GM19023 (cell line): ENCODE measurements at regions not wholly inside any gene's neighbourhood (a gene's known extent, or its start where the extent isn't known, plus 50 kb on each side); places are given as distances from the start of the nearest gene placed in this dataset.
"Not testable (repeated sequence)": the region's sequence is repeated elsewhere in the genome, so short reads cannot be mapped to it uniquely, and the experiment has no call there.

Experiments
- ATAC-seq: cut with Tn5 transposase; IDR thresholded peaks from one replicate; pipeline ENCODE4 v1.9.1; 2021; ENCODE audit warnings: mild to moderate bottlenecking, moderate library complexity; ENCODE audit not compliant: unreplicated experiment

GRCh38 chr16:22675745-22676540, 138.0 kb upstream of the HS3ST2 start:
- no peak for ATAC-seq

GRCh38 chr16:22677024-22677830, 136.7 kb upstream of the HS3ST2 start:
- ATAC-seq = no peak

DNA sequence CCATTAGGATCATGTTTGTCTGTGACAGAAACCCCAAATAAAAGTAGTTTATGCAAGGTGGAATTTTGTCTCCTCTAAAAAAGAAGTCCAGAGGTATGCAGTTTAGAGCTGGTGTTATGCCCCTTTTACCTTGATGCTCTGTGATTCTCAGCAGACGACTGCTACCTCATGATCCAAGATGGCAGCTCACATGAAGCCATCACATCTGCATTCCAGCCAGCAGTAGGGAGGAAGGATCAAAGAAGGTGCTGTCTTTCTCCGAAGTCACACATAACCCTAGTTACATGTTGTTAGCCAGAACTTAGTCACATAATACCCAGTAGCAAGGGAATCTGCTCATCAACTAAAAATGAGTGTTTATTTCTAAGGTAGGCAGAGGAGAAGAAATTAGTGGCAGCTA, 135.7 kb upstream of the HS3ST2 start:
- ATAC-seq = no peak

DNA sequence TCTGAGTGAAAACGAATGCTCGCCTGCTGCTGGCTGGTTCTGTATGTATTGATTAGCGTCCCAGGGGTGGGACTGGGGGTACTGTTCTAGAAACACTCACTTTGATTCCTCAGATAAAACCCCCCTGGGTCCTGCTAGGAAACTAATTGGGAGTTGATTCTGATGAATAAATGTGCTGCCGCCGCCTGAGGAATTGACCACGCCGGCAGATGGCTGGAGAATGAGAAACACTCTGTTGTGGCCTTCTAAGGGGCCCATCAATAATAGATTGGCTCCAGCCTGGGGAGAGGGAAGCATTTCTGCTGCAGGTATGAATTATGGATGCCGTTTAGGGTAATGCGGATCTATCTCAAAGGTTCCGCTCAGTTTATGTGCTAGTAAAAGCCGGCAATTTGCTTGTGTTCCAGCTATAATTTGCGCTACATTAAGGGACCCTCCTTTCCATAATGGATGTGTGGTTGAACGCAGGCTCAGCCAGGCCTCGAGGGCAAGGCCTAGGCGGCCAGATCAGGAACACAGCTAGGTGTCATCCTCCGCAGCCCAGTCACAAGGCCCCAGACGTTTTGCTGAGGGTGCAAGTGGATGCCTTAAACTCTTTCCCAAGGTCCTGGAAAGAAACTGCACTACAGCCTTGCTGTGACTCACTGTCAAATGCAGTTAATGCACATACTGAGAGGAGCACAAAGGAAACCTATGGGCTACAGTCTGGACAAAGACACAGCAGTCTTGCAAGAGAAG, 132.2 kb upstream of the HS3ST2 start:
- ATAC-seq = no peak

DNA sequence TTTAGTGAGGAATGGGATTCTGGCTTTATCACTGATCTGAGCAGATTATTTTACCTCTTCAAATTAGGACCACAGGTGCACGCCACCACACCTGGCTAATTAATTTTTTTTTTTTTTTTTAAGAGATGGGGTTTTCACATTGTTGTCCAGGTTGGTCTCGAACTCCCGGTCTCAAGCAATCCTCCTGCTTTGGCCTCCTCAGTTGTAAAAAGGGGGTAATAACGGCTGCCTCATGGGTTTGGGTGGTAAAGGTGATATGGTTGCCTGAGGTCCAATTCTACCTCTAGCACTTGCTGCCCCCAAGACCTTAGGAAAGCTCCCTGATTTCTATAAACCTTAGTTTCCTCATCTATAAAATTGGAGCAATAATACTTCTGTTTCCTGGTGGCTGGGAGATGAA, 130.7 kb upstream of the HS3ST2 start:
- no peak for ATAC-seq

DNA sequence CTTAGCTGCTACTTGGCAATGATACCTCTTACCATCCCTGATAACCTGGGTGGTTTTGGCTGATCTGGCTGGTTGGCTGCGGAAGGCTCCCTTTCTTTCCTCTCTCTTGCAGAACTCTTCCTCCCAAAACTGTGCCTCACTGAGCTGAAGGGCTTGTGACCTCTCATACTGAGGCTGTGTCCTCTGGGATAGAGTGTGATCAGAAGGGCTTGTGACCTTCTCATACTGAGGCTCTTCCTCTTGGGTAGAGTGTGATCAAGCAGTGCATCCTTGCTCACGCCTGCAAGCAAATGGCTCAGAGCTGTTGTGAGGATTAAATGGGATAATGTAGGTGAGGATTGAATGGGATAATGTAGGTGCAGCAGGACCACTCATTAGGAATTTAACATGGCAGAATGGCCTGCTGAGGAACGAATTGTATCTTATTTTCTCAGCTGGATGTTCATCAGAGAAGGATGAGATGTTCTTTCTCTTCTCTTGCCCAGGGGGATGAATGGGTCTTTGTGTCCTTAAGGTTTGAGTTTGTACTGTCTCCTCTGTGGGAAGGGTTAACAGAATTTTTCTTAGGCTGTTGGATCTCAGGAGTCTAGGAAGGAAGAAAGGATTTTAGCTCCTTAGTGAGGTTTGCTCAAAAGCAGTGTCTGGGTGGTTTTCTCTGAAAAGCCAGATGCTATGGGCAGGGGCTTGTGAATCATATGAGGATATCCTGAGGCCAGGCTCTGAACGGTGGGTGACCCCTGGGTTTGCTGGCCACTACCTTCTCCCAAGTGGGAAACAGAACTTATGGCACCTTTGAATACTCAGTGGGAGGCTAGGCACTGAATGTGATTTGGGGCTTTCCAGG, 130.0 kb upstream of the HS3ST2 start:
- ATAC-seq = no peak

DNA sequence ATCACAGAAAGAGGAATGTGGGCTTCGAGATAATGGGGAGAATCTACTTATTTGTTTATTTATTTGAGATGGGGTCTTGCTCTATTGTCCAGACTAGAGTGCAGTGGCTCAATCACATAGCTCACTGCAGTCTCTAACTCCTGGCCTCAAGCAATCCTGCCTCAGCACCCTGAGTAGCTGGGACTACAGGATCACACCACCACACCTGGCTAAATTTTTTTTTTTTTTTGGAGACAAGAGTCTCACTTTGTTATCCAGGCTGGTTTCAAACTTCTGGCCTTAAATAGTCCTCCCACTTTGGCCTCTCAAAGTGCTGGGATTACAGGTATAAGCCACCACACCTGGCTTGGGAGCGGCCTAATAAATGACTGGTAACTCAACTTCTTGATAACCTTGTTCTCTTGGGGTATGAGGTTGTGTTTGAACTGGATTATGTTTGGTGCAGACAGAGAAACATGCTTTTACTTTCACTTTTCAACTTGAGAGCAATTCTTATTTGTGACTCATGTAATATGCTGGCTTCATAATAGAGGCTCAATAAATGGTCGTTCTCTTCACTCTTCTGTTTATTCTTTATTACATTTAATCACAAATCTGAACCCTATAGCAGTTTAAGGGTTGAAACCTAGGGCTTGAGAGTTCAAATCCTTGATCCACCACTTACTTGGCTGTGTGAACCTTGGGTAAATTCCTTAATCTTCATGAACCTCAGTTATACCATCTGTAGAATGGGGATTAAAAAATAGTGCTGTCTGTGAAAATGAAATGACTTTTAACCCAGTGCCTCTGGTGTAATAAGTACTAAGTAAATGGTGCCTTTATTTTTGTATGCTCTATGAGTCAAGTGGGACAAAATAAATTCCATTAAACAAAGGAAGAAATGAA, 129.1 kb upstream of the HS3ST2 start:
- ATAC-seq = no peak

DNA sequence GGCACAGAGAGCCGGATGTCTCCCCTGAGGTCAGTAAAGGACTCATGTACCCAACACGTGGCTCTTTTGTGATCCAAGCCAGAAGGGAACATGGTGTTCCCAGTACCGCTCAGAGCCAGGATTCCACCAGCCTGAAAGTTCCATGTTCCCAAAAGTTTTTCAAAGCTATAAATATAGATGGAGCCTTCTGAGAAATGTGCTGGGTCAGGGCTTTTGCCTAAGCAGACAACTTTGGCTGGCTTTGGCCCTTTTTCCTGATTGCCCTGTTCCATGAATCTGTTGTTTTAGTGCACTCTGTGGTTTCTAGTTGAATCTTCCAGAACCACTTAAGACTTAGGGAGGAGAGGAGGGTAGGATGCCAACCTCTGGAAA, 128.5 kb upstream of the HS3ST2 start:
- no peak for ATAC-seq

DNA sequence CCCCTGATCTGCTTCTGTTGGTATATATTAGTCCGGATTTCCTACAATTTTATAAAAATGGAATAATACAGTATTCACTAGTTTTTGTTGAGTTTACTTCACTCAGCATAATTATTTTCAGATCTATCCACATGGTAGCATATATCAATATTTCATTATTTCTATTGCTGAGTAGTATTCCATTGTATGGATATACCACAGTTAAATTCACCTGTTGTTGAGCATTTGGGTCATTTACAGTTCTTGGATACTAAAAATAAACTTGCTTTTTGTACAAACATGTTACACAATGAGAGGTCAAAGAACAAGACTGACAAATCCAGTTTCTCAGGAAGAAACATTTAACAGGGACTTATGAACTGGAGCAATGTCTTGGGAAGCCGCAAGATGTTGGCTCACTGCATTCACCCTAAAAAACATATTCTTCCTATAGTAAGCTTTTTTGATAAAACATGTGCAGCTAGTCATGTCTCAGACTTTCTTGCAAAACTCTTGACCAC, 126.9 kb upstream of the HS3ST2 start:
- ATAC-seq = no peak

GRCh38 chr16:22688463-22688862, 125.5 kb upstream of the HS3ST2 start:
- ATAC-seq = no peak

DNA sequence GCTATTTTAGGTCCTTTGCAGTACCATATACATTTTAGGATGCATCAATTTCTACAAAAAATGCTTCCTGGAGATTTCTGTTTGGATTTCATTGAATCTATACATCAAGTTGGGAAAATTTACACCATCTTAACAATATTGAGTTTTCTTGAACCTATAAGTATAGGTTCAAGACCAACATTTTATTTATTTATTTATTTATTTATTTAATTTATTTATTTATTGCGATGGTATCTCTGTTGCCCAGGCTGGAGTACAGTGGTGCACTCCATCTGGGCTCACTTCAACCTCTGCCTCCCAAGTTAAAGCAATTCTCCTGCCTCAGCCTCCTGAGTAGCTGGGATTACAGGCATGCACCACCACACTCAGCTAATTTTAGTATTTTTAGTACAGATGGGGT, 125.0 kb upstream of the HS3ST2 start:
- no peak for ATAC-seq

- ATAC-seq = no peak
These were observed 122.6 kb upstream of the HS3ST2 start for GRCh38 chr16:22691335-22691734.

DNA sequence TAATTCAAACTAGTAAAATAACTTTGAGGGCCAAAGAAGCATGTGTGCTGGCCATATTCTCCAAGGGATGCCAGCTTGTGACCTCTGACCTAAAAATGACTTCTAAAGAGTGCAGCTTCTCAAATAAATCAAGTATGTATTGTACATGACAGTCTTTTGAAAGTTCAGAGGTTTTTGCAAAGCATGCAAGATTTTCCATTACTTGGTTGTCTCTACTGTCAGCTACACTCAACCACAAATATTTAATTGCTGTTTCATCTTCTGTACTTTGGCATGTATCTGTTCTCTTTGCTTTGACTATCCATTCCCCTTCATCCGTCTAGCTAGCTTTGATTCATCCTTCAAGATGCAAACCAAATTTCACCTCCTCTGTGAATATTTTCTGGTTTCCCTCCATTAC, 121.9 kb upstream of the HS3ST2 start:
- no peak for ATAC-seq

GRCh38 chr16:22692916-22693637, 120.9 kb upstream of the HS3ST2 start:
- no peak for ATAC-seq

DNA sequence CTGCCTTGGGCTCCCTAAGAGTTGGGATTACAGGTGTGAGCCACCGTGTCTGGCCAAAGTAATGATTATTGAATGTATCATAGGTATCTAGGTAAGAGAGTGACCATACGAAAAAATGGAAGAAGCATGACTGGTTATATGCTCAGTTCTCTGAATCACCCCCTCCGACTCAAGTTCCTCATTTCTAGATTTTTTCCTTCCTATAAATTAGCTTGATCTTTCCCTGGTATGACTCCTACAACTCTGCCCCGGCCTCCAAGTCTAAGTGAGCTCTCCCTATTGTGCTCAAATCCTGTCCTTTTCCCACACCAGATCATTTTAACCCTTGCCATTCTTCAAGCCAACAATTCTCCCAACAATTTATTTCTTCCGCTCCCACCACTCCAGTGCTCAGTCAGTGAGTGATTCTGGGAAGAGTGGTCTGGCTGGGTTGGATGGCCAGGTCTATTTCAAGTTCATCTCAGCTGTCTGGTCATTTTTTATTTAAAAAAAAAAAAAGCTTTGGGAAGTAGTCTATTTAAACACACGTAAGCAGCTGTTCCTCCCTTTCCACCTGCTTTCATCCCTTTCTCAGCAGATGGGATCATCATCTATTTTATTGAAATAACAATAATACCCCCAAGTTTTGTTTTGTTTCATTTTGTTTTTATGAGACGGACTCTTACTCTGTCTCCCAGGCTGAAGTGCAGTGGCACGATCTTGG, 120.2 kb upstream of the HS3ST2 start:
- no peak for ATAC-seq

DNA sequence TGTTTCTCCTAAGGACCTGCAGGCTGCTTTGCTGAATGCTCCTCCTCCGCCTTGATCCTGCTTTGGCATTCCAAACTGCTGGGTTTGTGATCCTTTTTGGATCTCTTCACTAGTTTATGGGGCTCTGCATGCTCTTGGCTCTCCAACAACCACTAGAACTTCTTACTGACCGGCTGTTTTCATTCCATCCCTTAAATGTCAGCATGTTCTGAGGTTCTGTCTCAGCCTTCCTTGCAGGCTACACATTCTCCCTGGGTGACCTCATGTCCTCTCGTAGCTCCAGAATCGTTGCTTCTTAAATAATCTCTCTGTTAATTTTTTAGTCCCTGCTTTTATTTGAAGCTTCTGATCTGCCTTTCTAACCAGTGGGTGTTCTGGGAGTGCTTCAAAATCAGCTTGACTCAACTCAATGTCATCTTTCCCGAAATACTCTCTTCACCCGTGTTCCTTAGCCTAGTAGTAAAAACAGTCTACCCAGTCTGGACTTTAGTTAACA, 119.0 kb upstream of the HS3ST2 start:
- ATAC-seq = no peak

GRCh38 chr16:22695773-22696172, 118.2 kb upstream of the HS3ST2 start:
- ATAC-seq = not testable (repeated sequence)

DNA sequence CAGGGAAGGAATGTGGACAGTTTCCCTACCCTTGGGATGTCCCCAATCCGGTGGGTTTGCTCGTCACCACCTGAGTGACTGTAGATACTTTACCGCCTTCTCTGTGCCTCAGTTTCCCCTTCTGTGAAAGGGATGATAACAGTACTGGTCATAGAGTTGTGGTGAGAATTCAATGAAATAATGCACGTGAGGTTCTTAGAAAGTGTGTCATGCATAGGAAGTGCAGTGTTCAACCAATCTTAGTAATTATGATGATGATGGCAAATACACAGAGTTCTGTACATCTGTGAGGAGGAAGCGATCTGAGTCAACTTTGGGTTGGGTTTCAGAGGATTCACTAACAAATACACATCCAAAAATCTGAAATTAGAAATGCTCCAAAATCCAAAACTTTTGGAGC, 114.6 kb upstream of the HS3ST2 start:
- no peak for ATAC-seq
